Stomach (tissue), 8 donors: ENCODE measurements at regions not wholly inside any gene's neighbourhood (a gene's known extent, or its start where the extent isn't known, plus 50 kb on each side); places are given as distances from the start of the nearest gene placed in this dataset.
"Not testable (repeated sequence)": the region's sequence is repeated elsewhere in the genome, so short reads cannot be mapped to it uniquely, and the experiment has no call there.

Experiments
- DNase-seq, 2 donors: peaks; one replicate each; pipeline versions ENCODE4 v3.0.0 to v3.0.0-alpha.2; 2013 to 2019
- H3K27ac ChIP-seq, 5 donors: fragments of 200-600 bp in 4 of 5; sonication (generic) in 4 of 5; one replicate each; pipeline ENCODE4 v1.5.1; 2013 to 2019; ENCODE audit warnings: mild to moderate bottlenecking in 1 of 5, moderate library complexity in 1 of 5
- H3K27me3 ChIP-seq, 3 donors: fragments of 200-600 bp; sonication (generic); one replicate each; pipeline ENCODE4 v1.5.1; 2017 to 2019; ENCODE audit warnings: mixed run types in 1 of 3
- H3K36me3 ChIP-seq, 4 donors: fragments of 200-600 bp; sonication (generic); 1 replicate in 3 of 4; 2 replicates in 1 of 4; pipeline ENCODE4 v1.5.1; 2016 to 2019
- H3K4me1 ChIP-seq, 4 donors: fragments of 200-600 bp; sonication (generic); one replicate each; pipeline ENCODE4 v1.5.1; 2016 to 2019
- H3K4me3 ChIP-seq, 4 donors: fragments of 200-600 bp; sonication (generic) in 3 of 4; one replicate each; pipeline ENCODE4 v1.5.1; 2016 to 2019; ENCODE audit warnings: mild to moderate bottlenecking in 1 of 4
- H3K9me3 ChIP-seq, 4 donors: fragments of 200-600 bp; sonication (generic); one replicate each; pipeline ENCODE4 v1.5.1; 2016 to 2019
- CTCF ChIP-seq, 7 experiments: fragments of 450-650 bp in 4 of 7; fragments of 200-600 bp in 3 of 7; sonication (generic) in 3 of 7; IDR thresholded peaks; one replicate each; pipeline ENCODE4 v1.5.1; 2016 to 2019; ENCODE audit warnings: antibody characterized with exemption in 7 of 7, control low read depth in 2 of 7, mild to moderate bottlenecking in 1 of 7
- EP300 ChIP-seq: sonication (generic); formaldehyde crosslinking; IDR thresholded peaks from one replicate; pipeline ENCODE4 v1.6.1; 2017; ENCODE audit warnings: antibody characterized with exemption
- POLR2A ChIP-seq, 4 donors: fragments of 450-650 bp; IDR thresholded peaks; one replicate each; pipeline ENCODE4 v1.6.1; 2016; ENCODE audit warnings: antibody characterized with exemption in 4 of 4, control low read depth in 2 of 4, mild to moderate bottlenecking in 1 of 4, moderate library complexity in 1 of 4
- POLR2AphosphoS5 ChIP-seq, 3 donors: sonication (generic); formaldehyde crosslinking; IDR thresholded peaks; one replicate each; pipeline ENCODE4 v1.6.1; 2016; ENCODE audit warnings: antibody characterized with exemption in 3 of 3
- WGBS, 5 donors: extraction: QIAGEN DNeasy Blood & Tissue Kit in 3 of 5; methylation state at CpG; one replicate each; pipeline versions ENCODE4 v1.1.5 to v1.1.7; 2013 to 2018; 5-methylcytosine and 5-hydroxymethylcytosine counted together
- intact Hi-C: fragments of 100-400 bp; cut with DNase I; formaldehyde crosslinking; loops from one replicate; pipeline ENCODE4 v1.15.1; 2023; ENCODE audit warnings: low total_unique reads
- donor health status: healthy with polysubstance abuse.
- donor health status: Bipolar disorder and iron deficiency.
- donor health status: healthy.

- no peaks in the 10 kb centered on the region for H3K27me3 ChIP-seq
- no peak overlapping the region for H3K4me3 ChIP-seq
- H3K9me3 ChIP-seq = no peaks in the 10 kb centered on the region
- intact Hi-C loops = no loop called here
- TF ChIP-seq CTCF (IDR thresholded peaks at IDR 0.05) (no peak), POLR2A (IDR thresholded peaks at IDR 0.05) (no peak), EP300 (no peak)
- 75 to 88% (median 83%) methylated on average over 3 of the region's 3 CpGs for WGBS, 5 donors
- no peak for DNase-seq
- H3K36me3 ChIP-seq = no peaks in the 10 kb centered on the region
- H3K4me1 ChIP-seq = no peaks in the 10 kb centered on the region
- no peak overlapping the region for H3K27ac ChIP-seq
Measured at GRCh38 chr13:63448692-63449091, 2033.0 kb upstream of the PCDH20 start.

- no peak for TF ChIP-seq POLR2AphosphoS5 (IDR thresholded peaks at IDR 0.05)
- TF ChIP-seq EP300 = no peak
- no peak for TF ChIP-seq POLR2A (IDR thresholded peaks at IDR 0.05)
- no peak for TF ChIP-seq CTCF (IDR thresholded peaks at IDR 0.05)
- Histone ChIP-seq H3K27me3 (no peaks in the 10 kb centered on the region), H3K36me3 (no peaks in the 10 kb centered on the region), H3K27ac (no peak overlapping the region), H3K9me3 (no peaks in the 10 kb centered on the region), H3K4me1 (no peaks in the 10 kb centered on the region), H3K4me3 (no peak overlapping the region)
- intact Hi-C loops = no loop called here
- 76 to 87% (median 82%) methylated on average over 6 of the region's 6 CpGs for WGBS, 5 donors
- no peak for DNase-seq
Measured at GRCh38 chr13:63446329-63446728, 2030.7 kb upstream of the PCDH20 start.

- DNase-seq, H3K27me3 ChIP-seq, H3K9me3 ChIP-seq, intact Hi-C loops, H3K4me3 ChIP-seq, H3K4me1 ChIP-seq, H3K27ac ChIP-seq, H3K36me3 ChIP-seq: not testable (repeated sequence)
- 75 to 81% (median 76%) methylated on average over 3 of the region's 3 CpGs for WGBS, 5 donors
Measured at GRCh38 chr13:63444225-63444624, 2028.6 kb upstream of the PCDH20 start.

- no peaks in the 10 kb centered on the region for H3K27me3 ChIP-seq
- intact Hi-C loops = no loop called here
- DNase-seq = no peak
- H3K9me3 ChIP-seq = peaks cover 0 to 8% (median 0%) of the 10 kb centered on the region in 4 donors
- TF ChIP-seq POLR2AphosphoS5 (IDR thresholded peaks at IDR 0.05) = no peak
- TF ChIP-seq POLR2A (IDR thresholded peaks at IDR 0.05) = no peak
- TF ChIP-seq EP300 = no peak
- TF ChIP-seq CTCF (IDR thresholded peaks at IDR 0.05) = no peak
- no peaks in the 10 kb centered on the region for H3K4me1 ChIP-seq
- H3K4me3 ChIP-seq = no peak overlapping the region
- 21 to 36% (median 29%) methylated on average over 4 of the region's 4 CpGs for WGBS, 5 donors
- H3K36me3 ChIP-seq = no peaks in the 10 kb centered on the region
- H3K27ac ChIP-seq = no peak overlapping the region
Measured at GRCh38 chr13:63438951-63439350, 2023.3 kb upstream of the PCDH20 start.

GRCh38 chr13:63436325-63436668, 2020.6 kb upstream of the PCDH20 start:
- H3K27ac ChIP-seq = no peak overlapping the region
- no peak overlapping the region for H3K4me3 ChIP-seq
- intact Hi-C loops = no loop called here
- no peak for TF ChIP-seq CTCF (IDR thresholded peaks at IDR 0.05)
- TF ChIP-seq EP300 = no peak
- TF ChIP-seq POLR2AphosphoS5 (IDR thresholded peaks at IDR 0.05) = no peak
- TF ChIP-seq POLR2A (IDR thresholded peaks at IDR 0.05) = no peak
- DNase-seq = no peak
- H3K4me1 ChIP-seq = no peaks in the 10 kb centered on the region
- H3K27me3 ChIP-seq = no peaks in the 10 kb centered on the region
- WGBS, 5 donors = 79 to 91% (median 84%) methylated on average over 2 of the region's 2 CpGs
- H3K9me3 ChIP-seq = peaks cover 0 to 8% (median 0%) of the 10 kb centered on the region in 4 donors
- no peaks in the 10 kb centered on the region for H3K36me3 ChIP-seq
